ENCODE measurements at regions not wholly inside any gene's neighbourhood (a gene's known extent, or its start where the extent isn't known, plus 50 kb on each side); places are given as distances from the start of the nearest gene placed in this dataset.

- H3K27ac ChIP-seq (ENCODE audit: insufficient read depth, low read depth, low read length), result peak overlapping the region; percentile 38
- dilution Hi-C loops (cut with MboI; ENCODE audit: extremely low pct_ligation_motif_present, low sequenced_read_pairs) (no loop called here), intact Hi-C loops (cut with micrococcal nuclease) (loop anchor here (2.0 kb wide), 1 partner anchor 160 kb away; no protein-coding TSS in a partner anchor)
- ChIA-PET CTCF (no interaction called here), POLR2A (no interaction called here)
- H3K9me3 ChIP-seq (replicated peaks; ENCODE audit: control insufficient read depth, insufficient read depth, low read length), result no peaks in the 10 kb centered on the region
- no peak overlapping the region for H3K9ac ChIP-seq (replicated peaks; ENCODE audit: extremely low read depth, insufficient read depth, low read length)
- DNase-seq (ENCODE audit: low read depth, low spot score), result no peak
- H3K4me2 ChIP-seq (ENCODE audit: insufficient read depth, low read length), result peak overlapping the region; percentile 17
- H3K4me1 ChIP-seq (ENCODE audit: control insufficient read depth, extremely low read depth, insufficient read depth, low read length), result peaks cover 20% of the 10 kb centered on the region
- H4K20me1 ChIP-seq (replicated peaks; ENCODE audit: control insufficient read depth, extremely low read depth, insufficient read depth, low read length), result no peaks in the 10 kb centered on the region
- H3K36me3 ChIP-seq (ENCODE audit: control insufficient read depth in 2 of 2, extremely low read depth in 1 of 2, insufficient read depth in 2 of 2, low read length in 2 of 2), result no peaks in the 10 kb centered on the region
- no peaks in the 10 kb centered on the region for H3K79me2 ChIP-seq (ENCODE audit: control insufficient read depth, insufficient read depth, low read length)
- H2AFZ ChIP-seq (ENCODE audit: low read depth, low read length), result peak overlapping the region; percentile 17
- H3K4me3 ChIP-seq (replicated peaks in 1 of 3; ENCODE audit: insufficient read depth in 1 of 3, low read depth in 1 of 3, low read length in 3 of 3), result no peak overlapping the region
- no peak for FAIRE-seq
- H3K27me3 ChIP-seq (ENCODE audit: control insufficient read depth in 2 of 2, insufficient read depth in 2 of 2, low read length in 2 of 2), result no peaks in the 10 kb centered on the region
- no peaks in the 10 kb centered on the region for H3K9me1 ChIP-seq (replicated peaks; ENCODE audit: control insufficient read depth, extremely low read depth, insufficient read depth, low read length)
- TF ChIP-seq MAX (IDR thresholded peaks at IDR 0.05; ENCODE audit: insufficient read depth, insufficient read length), result no peak
- TF ChIP-seq MYC (IDR thresholded peaks at IDR 0.05; ENCODE audit: low read depth, low read length), result no peak
- TF ChIP-seq POLR2A (IDR thresholded peaks at IDR 0.05; ENCODE audit: low read depth, low read length), result no peak
- TF ChIP-seq JUN (IDR thresholded peaks at IDR 0.05; ENCODE audit: borderline replicate concordance, insufficient read depth, insufficient read length, low read depth), result no peak
- TF ChIP-seq GATA2 (IDR thresholded peaks at IDR 0.05; ENCODE audit: insufficient read depth, insufficient read length, low read depth, low read length), result no peak
- no peak for TF ChIP-seq FOS (IDR thresholded peaks at IDR 0.05; ENCODE audit: borderline replicate concordance, insufficient read depth, low read length)
- TF ChIP-seq CTCF (IDR thresholded peaks at IDR 0.05; ENCODE audit: extremely low read depth in 1 of 2, insufficient read depth in 1 of 2, low read depth in 1 of 2, low read length in 2 of 2), result no peak
- TF ChIP-seq EZH2 (IDR thresholded peaks at IDR 0.05; ENCODE audit: borderline replicate concordance, low read depth, low read length, severe bottlenecking), result no peak
- no peak for TF ChIP-seq POLR2AphosphoS5 (IDR thresholded peaks at IDR 0.05; ENCODE audit: insufficient read depth, low read depth, low read length)
- TSS peak; percentile 84 for BruUV-seq (replicated peaks)
These were observed 295.3 kb upstream of the KLF6 start for GRCh38 chr10:4080225-4080805.
